CD4-positive, alpha-beta T cell treated with Interleukin-17A for 1 hour (primary cell): ENCODE measurements at regions not wholly inside any gene's neighbourhood (a gene's known extent, or its start where the extent isn't known, plus 50 kb on each side); places are given as distances from the start of the nearest gene placed in this dataset.

ENCODE experiments used
- DNase-seq: peaks from one replicate; pipeline ENCODE4 v3.0.0-alpha.2; 2020

DNA sequence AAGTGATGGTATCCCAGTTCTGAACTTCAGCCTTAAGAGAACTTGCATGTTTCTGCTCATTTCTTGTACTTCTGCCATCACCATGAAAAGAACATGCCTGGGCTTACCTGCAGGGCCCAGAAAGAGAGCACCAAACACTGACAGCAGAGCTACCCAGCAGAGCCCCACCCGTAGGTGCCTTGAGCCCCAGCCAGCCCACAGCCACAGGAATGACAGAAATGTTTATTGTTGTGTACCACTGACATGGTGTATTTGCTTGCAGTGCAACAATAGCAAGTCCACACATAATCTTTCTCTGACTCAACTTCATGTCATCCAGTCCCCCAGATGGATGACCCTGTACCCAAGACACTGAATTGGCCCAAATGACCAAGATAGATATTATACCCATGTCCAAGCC, 195.2 kb downstream of the TSHZ3 start:
- DNase-seq = no peak

- DNase-seq = no peak
These were observed 196.3 kb downstream of the TSHZ3 start for GRCh38 chr19:31152906-31153305.

DNA sequence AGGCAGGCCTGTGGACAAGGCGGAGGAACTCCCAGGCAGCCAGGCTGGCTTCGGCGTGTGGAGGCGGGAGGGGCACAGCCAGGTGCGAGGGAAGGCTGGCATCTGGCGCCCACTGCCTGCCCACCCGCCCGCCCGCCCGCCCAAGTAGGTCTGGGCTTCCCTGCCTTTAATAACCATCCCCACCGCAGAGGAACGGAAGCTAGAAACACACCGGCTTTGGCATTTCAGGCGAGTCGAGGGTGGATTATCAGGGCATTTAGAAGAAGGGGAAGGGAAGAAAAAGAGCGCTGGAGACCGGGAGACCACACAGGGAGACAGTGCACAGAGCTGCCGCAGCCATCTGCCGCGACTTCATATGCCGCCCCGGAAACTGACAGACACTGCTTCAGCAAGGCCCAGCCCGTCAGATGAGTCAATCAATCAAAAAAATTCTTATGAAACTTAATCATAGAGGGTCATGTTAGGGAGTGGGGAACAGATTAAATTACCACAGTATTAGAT, 199.7 kb downstream of the TSHZ3 start:
- no peak for DNase-seq

DNA sequence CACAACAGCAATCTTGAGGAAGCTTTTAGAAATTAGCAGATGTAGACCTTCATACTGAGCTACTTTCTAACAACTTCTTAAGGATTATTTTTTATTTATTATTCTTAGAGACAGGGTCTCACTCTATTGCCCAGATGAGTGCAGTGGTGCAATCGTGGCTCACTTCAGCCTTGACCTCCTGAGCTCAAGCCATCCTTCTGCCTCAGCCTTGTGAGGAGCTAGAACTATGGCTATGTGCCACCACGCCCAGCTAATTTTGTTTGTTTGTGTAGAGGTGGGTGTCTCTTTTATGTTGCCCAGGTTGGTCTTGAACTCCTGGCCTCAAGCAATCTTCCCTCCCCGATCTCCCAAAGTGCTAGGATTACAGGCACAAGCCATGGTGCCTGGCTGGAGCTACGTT, 200.6 kb downstream of the TSHZ3 start:
- DNase-seq = no peak

DNA sequence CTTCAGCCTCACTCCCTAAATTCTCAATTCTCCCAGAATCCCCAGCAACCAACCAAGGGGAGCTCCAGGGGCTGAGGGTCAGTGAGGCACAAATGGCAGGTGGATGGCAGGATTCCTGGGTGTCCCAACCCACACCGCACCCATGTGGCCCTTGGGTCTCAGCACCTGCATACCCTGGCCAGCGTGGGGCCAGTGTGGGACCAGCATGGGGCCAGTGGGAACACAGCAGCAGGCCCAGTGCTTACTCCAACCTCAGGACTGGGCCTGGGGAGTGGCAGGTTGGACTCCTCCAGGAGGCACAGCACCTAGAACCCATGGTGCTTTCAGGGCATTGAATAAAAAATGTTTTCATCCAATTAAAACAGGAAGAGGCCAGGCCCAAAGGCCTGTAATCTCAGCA, 202.0 kb downstream of the TSHZ3 start:
- DNase-seq = no peak

- DNase-seq = no peak
These were observed 202.6 kb downstream of the TSHZ3 start for GRCh38 chr19:31146546-31147183.

GRCh38 chr19:31146015-31146414, 203.2 kb downstream of the TSHZ3 start:
- DNase-seq = no peak

DNA sequence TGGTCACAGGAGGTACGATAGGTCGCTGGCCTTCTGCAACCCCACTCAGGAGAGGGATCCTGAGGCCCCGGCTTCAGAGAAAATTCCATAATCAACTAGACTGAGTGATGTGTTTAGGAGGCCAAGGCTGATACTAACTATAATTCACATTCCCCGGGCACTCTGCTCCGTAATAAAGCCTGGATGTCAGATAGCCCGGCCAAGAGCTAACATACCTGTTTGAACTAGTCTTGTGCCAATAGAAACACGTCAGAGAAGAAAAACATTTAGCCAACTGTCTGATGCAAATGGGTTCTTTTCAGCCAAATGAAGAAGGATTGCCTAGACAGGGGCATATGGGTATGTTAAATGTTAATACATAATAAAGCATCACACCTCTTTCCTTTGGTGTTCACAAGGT, 204.2 kb downstream of the TSHZ3 start:
- no peak for DNase-seq

DNA sequence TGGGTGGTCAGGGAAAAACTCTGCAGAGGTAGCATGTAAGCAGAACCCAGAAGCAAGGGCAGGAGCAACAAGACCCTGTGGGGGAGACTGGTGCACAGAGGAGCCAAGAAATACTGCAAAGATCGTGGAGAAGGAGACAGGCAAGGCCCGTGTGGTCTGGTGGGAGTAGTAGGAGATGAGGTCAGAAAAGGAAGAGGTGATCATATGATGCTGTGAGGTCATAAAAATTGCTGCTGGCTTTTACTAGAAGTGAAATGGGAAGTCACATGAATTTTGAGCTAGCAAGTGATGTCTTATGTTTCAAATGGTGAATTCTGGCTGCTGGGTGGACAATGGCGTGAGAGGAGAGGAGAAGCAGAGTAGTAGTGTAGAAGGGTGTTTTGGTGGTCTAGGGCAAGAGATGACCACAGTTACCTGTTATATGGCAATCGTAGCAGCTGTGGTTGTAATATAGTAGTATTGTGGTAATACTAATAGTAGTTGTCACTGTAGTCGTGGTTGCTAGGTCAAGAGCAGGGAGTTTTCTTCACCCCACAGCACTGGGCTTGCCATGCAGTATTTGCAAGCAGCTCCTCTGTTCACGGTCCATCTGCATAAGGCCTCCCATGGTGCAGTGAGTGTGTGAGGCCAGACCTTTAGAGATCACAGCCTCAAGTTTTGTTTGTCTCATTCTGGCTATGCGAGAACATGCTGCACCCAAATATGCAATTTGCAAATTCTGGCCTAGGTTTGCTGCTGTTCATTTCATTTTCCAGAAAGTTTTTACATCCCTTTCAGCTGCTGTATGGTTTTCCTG, 205.0 kb downstream of the TSHZ3 start:
- DNase-seq = no peak

- no peak for DNase-seq
These were observed 207.9 kb downstream of the TSHZ3 start for GRCh38 chr19:31141301-31141700.

DNA sequence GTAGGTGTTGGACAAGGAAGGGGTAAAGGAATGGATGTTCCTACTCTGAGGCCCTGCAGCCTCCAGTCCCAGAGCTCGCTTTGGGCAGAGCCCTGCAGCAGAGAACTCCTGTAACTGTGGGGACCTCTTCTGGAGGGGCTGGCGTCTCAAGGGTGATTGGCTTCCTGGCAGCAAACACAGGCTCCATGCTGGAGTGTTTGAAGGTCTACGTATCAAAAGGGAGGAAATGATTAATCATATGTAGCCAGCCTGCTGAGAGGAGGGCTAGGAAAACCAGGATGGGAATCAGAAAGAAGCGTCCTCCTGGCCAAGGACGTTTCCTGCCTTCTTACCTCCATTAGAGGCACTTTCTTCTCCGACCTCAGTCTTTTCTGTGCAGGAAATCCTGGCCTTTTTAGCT, 208.5 kb downstream of the TSHZ3 start:
- no peak for DNase-seq

- DNase-seq = no peak
These were observed 209.2 kb downstream of the TSHZ3 start for GRCh38 chr19:31139871-31140505.

GRCh38 chr19:31138077-31138476, 211.2 kb downstream of the TSHZ3 start:
- no peak for DNase-seq

- no peak for DNase-seq
These were observed 213.4 kb downstream of the TSHZ3 start for GRCh38 chr19:31135841-31136240.

DNA sequence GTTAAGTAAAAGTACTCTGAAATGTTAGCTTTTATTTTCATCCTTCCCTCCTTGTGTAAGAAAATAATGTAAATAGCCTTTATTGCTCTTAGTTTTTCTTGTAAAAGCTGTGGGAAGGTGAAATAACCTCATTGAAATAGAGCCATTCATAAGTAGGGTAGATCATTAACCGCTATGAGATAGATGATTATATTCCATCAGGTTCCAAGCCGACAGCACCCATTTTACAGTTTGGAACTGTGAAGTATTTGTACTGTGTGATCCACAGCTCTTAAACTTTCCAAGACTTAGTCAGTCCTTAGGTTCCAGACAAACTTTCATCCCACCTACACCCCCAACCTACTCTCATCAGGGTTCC, 216.5 kb downstream of the TSHZ3 start:
- no peak for DNase-seq

- DNase-seq = no peak
These were observed 220.9 kb downstream of the TSHZ3 start for GRCh38 chr19:31128291-31128690.

DNA sequence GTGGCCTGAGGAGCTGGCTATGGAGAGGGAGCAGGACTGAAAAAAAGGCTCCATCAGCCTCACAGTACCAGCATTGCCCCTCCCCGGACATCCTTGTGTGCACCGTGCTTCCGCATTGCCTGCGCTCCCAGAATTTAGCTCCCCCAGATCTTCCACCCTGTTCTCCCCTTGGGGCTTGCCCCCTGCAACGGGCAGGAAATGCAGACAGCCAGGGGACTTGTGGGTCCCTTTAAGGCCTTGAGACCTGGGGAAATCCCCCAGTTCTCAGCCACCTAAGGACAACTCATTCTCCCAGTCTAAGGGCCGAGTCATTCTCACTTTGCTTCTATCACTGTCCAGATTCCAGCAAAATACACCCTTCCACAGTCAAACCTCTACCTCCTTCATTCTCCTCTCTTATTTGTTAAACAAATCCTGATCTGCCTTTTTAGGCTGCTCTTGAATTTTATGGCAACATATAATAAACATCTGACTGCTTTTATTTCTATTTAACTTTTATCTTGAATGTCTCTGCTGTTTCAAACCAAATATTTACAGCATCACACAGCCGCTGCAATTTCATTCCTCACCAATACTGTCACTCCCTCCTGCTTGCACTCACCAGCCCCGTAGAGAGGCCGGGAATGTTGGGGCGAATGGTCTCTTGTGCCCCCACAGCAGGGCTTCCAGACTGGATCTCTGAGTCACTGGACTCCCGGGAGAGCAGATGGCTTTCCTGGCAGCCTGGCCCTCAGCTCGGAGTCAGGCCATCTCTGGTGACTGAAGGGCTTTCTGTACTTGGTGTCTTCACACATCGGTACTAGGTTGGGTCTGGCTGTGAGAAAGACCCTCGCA, 221.9 kb downstream of the TSHZ3 start:
- no peak for DNase-seq

- no peak for DNase-seq
These were observed 223.0 kb downstream of the TSHZ3 start for GRCh38 chr19:31126236-31126635.

GRCh38 chr19:31125071-31125470, 224.2 kb downstream of the TSHZ3 start:
- DNase-seq = no peak

DNA sequence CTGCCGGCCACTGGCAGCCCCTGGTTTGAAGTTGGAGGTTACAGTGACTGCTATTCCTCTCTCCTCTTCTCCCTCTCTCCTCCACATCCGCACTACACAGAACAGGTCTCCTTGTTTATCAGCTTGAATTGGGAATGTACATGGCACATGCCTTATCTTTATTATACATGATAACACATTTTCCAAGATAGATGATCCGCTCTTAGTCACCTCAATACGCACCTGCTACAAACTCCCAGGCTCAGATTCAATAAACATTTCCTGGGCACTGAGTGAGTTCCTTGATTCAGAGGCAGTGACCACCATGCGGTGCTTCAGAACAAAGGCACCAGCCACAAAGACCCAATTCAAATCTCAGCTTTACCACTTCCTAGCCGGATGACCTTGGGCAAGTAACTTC, 227.7 kb downstream of the TSHZ3 start:
- DNase-seq = no peak

- DNase-seq = no peak
These were observed 228.3 kb downstream of the TSHZ3 start for GRCh38 chr19:31120952-31121351.

DNA sequence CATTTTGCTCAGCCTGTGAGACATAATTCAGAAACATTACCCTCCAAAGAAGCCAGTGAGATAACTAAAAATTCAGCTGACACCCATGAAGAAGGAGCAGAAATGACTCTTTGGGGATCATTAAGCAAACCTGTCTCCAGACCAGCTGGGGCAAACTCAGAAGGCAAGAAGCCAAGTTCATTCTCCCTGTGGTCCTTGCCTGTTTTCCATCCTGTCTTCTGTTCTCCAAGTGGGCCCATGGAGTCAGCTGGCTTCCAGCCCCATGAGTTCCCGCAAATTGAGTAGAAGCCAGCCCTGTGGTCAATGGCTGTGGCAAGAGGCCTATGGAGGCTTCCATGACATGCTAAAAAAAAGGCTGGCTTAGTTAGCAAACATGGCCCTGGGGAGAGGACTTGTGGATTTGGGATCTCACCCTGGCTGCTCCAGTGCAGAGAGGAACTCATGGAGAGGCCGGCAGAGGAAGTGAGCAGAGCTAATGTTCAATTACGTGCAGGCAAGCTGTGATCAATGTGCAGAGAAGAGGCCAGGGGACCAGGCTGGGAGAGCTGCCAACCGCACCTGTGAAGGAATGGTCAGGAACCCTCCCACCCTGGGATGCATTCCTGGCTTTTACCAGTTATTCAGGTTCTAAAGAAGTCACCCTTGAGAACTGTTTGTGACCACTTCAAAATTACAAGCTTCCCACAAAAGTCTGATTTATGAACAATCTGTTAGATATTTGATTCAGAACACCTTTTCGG, 229.1 kb downstream of the TSHZ3 start:
- DNase-seq = no peak

DNA sequence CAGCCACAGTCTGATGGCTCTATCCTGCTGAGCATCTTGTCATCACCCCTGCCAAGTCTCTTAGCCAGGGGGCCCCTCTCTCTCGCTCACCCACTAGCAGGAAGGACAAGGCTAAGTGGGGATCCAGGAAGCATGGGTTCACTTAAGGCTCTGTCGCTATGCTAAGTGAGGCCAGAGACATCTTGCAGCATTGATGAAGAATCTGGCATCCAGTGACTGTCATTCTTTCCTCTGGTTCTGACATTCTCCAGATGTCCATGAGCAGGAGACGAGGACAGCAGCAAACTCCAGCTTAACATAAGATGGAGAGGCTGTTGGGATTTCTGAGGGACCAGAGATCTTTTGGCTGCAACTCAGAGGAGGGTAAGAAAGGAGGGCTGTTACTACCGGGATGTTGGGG, 230.2 kb downstream of the TSHZ3 start:
- no peak for DNase-seq
